ENCODE measurements at regions not wholly inside any gene's neighbourhood (a gene's known extent, or its start where the extent isn't known, plus 50 kb on each side); places are given as distances from the start of the nearest gene placed in this dataset.
"Not testable (repeated sequence)": the region's sequence is repeated elsewhere in the genome, so short reads cannot be mapped to it uniquely, and the experiment has no call there.

GRCh38 chr4:31791666-31792065, 1071.5 kb downstream of the PCDH7 start:
- intact Hi-C loops (cut with micrococcal nuclease; ENCODE audit: unreplicated experiment) = no loop called here
- Mint-ChIP-seq H3K4me1 (ENCODE audit: low read depth, unreplicated experiment) (no peaks in the 10 kb centered on the region), H3K27ac (ENCODE audit: unreplicated experiment) (no peak overlapping the region), H3K27me3 (ENCODE audit: unreplicated experiment) (no peaks in the 10 kb centered on the region), H3K4me3 (ENCODE audit: low read depth, unreplicated experiment) (no peak overlapping the region), H3K9me3 (ENCODE audit: low read depth, unreplicated experiment) (peaks cover 6% of the 10 kb centered on the region), H3K36me3 (ENCODE audit: insufficient read depth, unreplicated experiment) (no peaks in the 10 kb centered on the region)
- TF ChIP-seq CTCF (IDR thresholded peaks at IDR 0.05; ENCODE audit: unreplicated experiment) = no peak
- CTCF ChIA-PET = no interaction called here
- no TSS peak for BruUV-seq (replicated peaks)
- DNase-seq = no peak

- no TSS peak for BruUV-seq (replicated peaks)
- CTCF ChIA-PET = no interaction called here
These were observed 1073.7 kb downstream of the PCDH7 start for GRCh38 chr4:31793907-31794306.

GRCh38 chr4:31797052-31797451, 1076.9 kb downstream of the PCDH7 start:
- DNase-seq; H3K27ac Mint-ChIP-seq (ENCODE audit: unreplicated experiment); H3K27me3 Mint-ChIP-seq (ENCODE audit: unreplicated experiment); BruUV-seq (replicated peaks); intact Hi-C loops (cut with micrococcal nuclease; ENCODE audit: unreplicated experiment); H3K9me3 Mint-ChIP-seq (ENCODE audit: low read depth, unreplicated experiment); H3K36me3 Mint-ChIP-seq (ENCODE audit: insufficient read depth, unreplicated experiment); H3K4me3 Mint-ChIP-seq (ENCODE audit: low read depth, unreplicated experiment); CTCF ChIA-PET; H3K4me1 Mint-ChIP-seq (ENCODE audit: low read depth, unreplicated experiment): not testable (repeated sequence)

More at GRCh38 chr4:31793907-31794306, 1073.7 kb downstream of the PCDH7 start:
- no peak overlapping the region for H3K27ac Mint-ChIP-seq (ENCODE audit: unreplicated experiment)
- no peaks in the 10 kb centered on the region for H3K36me3 Mint-ChIP-seq (ENCODE audit: insufficient read depth, unreplicated experiment)
- TF ChIP-seq CTCF (IDR thresholded peaks at IDR 0.05; ENCODE audit: unreplicated experiment) = no peak
- H3K9me3 Mint-ChIP-seq (ENCODE audit: low read depth, unreplicated experiment) = peaks cover 4% of the 10 kb centered on the region
- H3K27me3 Mint-ChIP-seq (ENCODE audit: unreplicated experiment) = no peaks in the 10 kb centered on the region
- no peaks in the 10 kb centered on the region for H3K4me1 Mint-ChIP-seq (ENCODE audit: low read depth, unreplicated experiment)
- DNase-seq = no peak
- H3K4me3 Mint-ChIP-seq (ENCODE audit: low read depth, unreplicated experiment) = no peak overlapping the region
- intact Hi-C loops (cut with micrococcal nuclease; ENCODE audit: unreplicated experiment) = no loop called here

GRCh38 chr4:31803526-31804195, 1083.5 kb downstream of the PCDH7 start:
- intact Hi-C loops (cut with micrococcal nuclease; ENCODE audit: unreplicated experiment) = no loop called here
- H3K27ac Mint-ChIP-seq (ENCODE audit: unreplicated experiment) = no peak overlapping the region
- DNase-seq = no peak
- H3K4me1 Mint-ChIP-seq (ENCODE audit: low read depth, unreplicated experiment) = no peaks in the 10 kb centered on the region
- TF ChIP-seq CTCF (IDR thresholded peaks at IDR 0.05; ENCODE audit: unreplicated experiment) = no peak
- CTCF ChIA-PET = no interaction called here
- no peak overlapping the region for H3K4me3 Mint-ChIP-seq (ENCODE audit: low read depth, unreplicated experiment)
- no peaks in the 10 kb centered on the region for H3K36me3 Mint-ChIP-seq (ENCODE audit: insufficient read depth, unreplicated experiment)
- H3K9me3 Mint-ChIP-seq (ENCODE audit: low read depth, unreplicated experiment) = peaks cover 3% of the 10 kb centered on the region
- BruUV-seq (replicated peaks) = no TSS peak
- H3K27me3 Mint-ChIP-seq (ENCODE audit: unreplicated experiment) = no peaks in the 10 kb centered on the region

- no peak for TF ChIP-seq CTCF (IDR thresholded peaks at IDR 0.05; ENCODE audit: unreplicated experiment)
- CTCF ChIA-PET = no interaction called here
- no peak for DNase-seq
- Mint-ChIP-seq H3K27ac (ENCODE audit: unreplicated experiment) (no peak overlapping the region), H3K9me3 (ENCODE audit: low read depth, unreplicated experiment) (no peaks in the 10 kb centered on the region), H3K4me1 (ENCODE audit: low read depth, unreplicated experiment) (no peaks in the 10 kb centered on the region), H3K4me3 (ENCODE audit: low read depth, unreplicated experiment) (no peak overlapping the region), H3K36me3 (ENCODE audit: insufficient read depth, unreplicated experiment) (no peaks in the 10 kb centered on the region), H3K27me3 (ENCODE audit: unreplicated experiment) (no peaks in the 10 kb centered on the region)
- intact Hi-C loops (cut with micrococcal nuclease; ENCODE audit: unreplicated experiment) = no loop called here
- BruUV-seq (replicated peaks) = no TSS peak
These were observed 1086.9 kb downstream of the PCDH7 start for GRCh38 chr4:31807036-31807435.

All from Calu3 (cell line).